Upper lobe of left lung (tissue), 6 donors: ENCODE measurements at regions not wholly inside any gene's neighbourhood (a gene's known extent, or its start where the extent isn't known, plus 50 kb on each side); places are given as distances from the start of the nearest gene placed in this dataset.

Source experiments
- ATAC-seq, 2 donors: fragments of 200-7000 bp; cut with Tn5 transposase; one replicate each; pipeline ENCODE4 v1.9.1; 2022; ENCODE audit warnings: mild to moderate bottlenecking in 2 of 2, moderate library complexity in 2 of 2; ENCODE audit not compliant: low FRiP score in 2 of 2
- DNase-seq, 2 donors: peaks; one replicate each; pipeline ENCODE4 v3.0.0-alpha.2; 2019 to 2020
- H3K27ac ChIP-seq, 4 donors: fragments of 200-600 bp; sonication (generic); one replicate each; pipeline ENCODE4 v1.5.1; 2016 to 2019
- H3K27me3 ChIP-seq, 4 donors: fragments of 200-600 bp; sonication (generic); one replicate each; pipeline ENCODE4 v1.5.1; 2017 to 2019
- H3K36me3 ChIP-seq, 4 donors: fragments of 200-600 bp; sonication (generic); one replicate each; pipeline ENCODE4 v1.5.1; 2016 to 2019
- H3K4me1 ChIP-seq, 4 donors: fragments of 200-600 bp; sonication (generic); one replicate each; pipeline ENCODE4 v1.5.1; 2018 to 2019
- H3K4me3 ChIP-seq, 4 donors: fragments of 200-600 bp; sonication (generic); one replicate each; pipeline ENCODE4 v1.5.1; 2017 to 2019; ENCODE audit warnings: mild to moderate bottlenecking in 2 of 4, moderate library complexity in 1 of 4
- H3K9me3 ChIP-seq, 4 donors: fragments of 200-600 bp; sonication (generic); one replicate each; pipeline ENCODE4 v1.5.1; 2018 to 2019
- EP300 ChIP-seq, 4 donors: sonication (generic); formaldehyde crosslinking; IDR thresholded peaks; one replicate each; pipeline ENCODE4 v1.5.1; 2017; ENCODE audit warnings: antibody characterized with exemption in 4 of 4, control low read depth in 2 of 4
- POLR2A ChIP-seq, 4 donors: fragments of 450-650 bp; IDR thresholded peaks; one replicate each; pipeline ENCODE4 v1.5.1; 2016 to 2017; ENCODE audit warnings: antibody characterized with exemption in 4 of 4, mild to moderate bottlenecking in 2 of 4
- POLR2AphosphoS5 ChIP-seq, 2 donors: sonication (generic); formaldehyde crosslinking; IDR thresholded peaks; one replicate each; pipeline ENCODE4 v1.5.1; 2017; ENCODE audit warnings: antibody characterized with exemption in 2 of 2
- WGBS, 2 donors: methylation state at CpG; one replicate each; pipeline ENCODE4 v1.1.5; 2017 to 2018; 5-methylcytosine and 5-hydroxymethylcytosine counted together
- TF ChIP-seq, protein P1 (sequence below), 6 experiments: fragments of 450-650 bp in 4 of 6; fragments of 200-600 bp in 2 of 6; sonication (generic) in 2 of 6; IDR thresholded peaks; one replicate each; pipeline ENCODE4 v1.5.1; 2016 to 2019; ENCODE audit warnings: antibody characterized with exemption in 6 of 6
- donor health status: DM: no; HTN: no; CAD: no; lungs with moderate emphysema.
- donor health status: DM: no; HTN: yes; CAD: no; lungs with severe emphysema.

DNA sequence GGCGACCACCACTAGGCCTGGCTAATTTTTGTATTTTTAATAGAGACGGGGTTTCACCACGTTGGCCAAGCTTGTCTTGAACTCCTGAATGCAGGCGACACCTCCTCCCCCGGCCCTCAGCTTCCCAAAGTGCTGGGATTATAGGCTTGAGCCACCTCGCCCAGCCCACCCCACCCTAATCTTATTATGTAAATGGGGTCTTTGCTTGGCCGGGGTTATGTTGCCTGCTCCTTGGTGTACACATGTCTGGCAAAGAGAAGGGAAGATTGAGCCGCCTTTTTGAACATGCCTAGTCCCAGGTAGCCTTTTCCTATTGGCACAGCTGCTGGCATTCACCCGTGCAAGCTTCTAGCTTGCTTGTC, 106.8 kb downstream of the KCTD15 start:
- ATAC-seq: no peak
- H3K4me1 ChIP-seq: peaks cover 11 to 29% (median 23%) of the 10 kb centered on the region in 4 donors
- H3K27ac ChIP-seq: peak overlapping the region in 2 of 4 donors; percentile 51 to 85
- TF ChIP-seq EP300 (IDR thresholded peaks at IDR 0.05) (no peak), POLR2A (IDR thresholded peaks at IDR 0.05) (no peak), POLR2AphosphoS5 (IDR thresholded peaks at IDR 0.05) (no peak)
- TF ChIP-seq, protein P1, sequence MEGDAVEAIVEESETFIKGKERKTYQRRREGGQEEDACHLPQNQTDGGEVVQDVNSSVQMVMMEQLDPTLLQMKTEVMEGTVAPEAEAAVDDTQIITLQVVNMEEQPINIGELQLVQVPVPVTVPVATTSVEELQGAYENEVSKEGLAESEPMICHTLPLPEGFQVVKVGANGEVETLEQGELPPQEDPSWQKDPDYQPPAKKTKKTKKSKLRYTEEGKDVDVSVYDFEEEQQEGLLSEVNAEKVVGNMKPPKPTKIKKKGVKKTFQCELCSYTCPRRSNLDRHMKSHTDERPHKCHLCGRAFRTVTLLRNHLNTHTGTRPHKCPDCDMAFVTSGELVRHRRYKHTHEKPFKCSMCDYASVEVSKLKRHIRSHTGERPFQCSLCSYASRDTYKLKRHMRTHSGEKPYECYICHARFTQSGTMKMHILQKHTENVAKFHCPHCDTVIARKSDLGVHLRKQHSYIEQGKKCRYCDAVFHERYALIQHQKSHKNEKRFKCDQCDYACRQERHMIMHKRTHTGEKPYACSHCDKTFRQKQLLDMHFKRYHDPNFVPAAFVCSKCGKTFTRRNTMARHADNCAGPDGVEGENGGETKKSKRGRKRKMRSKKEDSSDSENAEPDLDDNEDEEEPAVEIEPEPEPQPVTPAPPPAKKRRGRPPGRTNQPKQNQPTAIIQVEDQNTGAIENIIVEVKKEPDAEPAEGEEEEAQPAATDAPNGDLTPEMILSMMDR (IDR thresholded peaks at IDR 0.05): no peak
- no peak for DNase-seq
- H3K36me3 ChIP-seq: no peaks in the 10 kb centered on the region
- H3K27me3 ChIP-seq: peaks cover 0 to 7% (median 0%) of the 10 kb centered on the region in 4 donors
- peaks cover 0 to 5% (median 1%) of the 10 kb centered on the region in 4 donors for H3K9me3 ChIP-seq
- WGBS, 2 donors: 86 to 87% methylated on average over 8 of the region's 9 CpGs
- H3K4me3 ChIP-seq: no peak overlapping the region

- DNase-seq (no peak), ATAC-seq (no peak)
- no peaks in the 10 kb centered on the region for H3K36me3 ChIP-seq
- peak overlapping the region in 1 of 4 donors; percentile 51 for H3K4me3 ChIP-seq
- no peaks in the 10 kb centered on the region for H3K9me3 ChIP-seq
- peaks cover 11 to 29% (median 23%) of the 10 kb centered on the region in 4 donors for H3K4me1 ChIP-seq
- peaks cover 0 to 7% (median 0%) of the 10 kb centered on the region in 4 donors for H3K27me3 ChIP-seq
- WGBS, 2 donors: 52 to 70% methylated on average over 6 to 7 of the region's 7 CpGs
- H3K27ac ChIP-seq: peak overlapping the region; percentile 83 to 92 (median 84)
- no peak for TF ChIP-seq EP300 (IDR thresholded peaks at IDR 0.05)
- no peak for TF ChIP-seq POLR2AphosphoS5 (IDR thresholded peaks at IDR 0.05)
- TF ChIP-seq, protein P1 (IDR thresholded peaks at IDR 0.05): no peak
- no peak for TF ChIP-seq POLR2A (IDR thresholded peaks at IDR 0.05)
Observed at GRCh38 chr19:33904681-33905080, 108.0 kb downstream of the KCTD15 start.

GRCh38 chr19:33905473-33905936, 108.8 kb downstream of the KCTD15 start:
- TF ChIP-seq EP300 (IDR thresholded peaks at IDR 0.05) (no peak), POLR2A (IDR thresholded peaks at IDR 0.05) (peak in 1 of 4 donors; percentile 12), POLR2AphosphoS5 (IDR thresholded peaks at IDR 0.05) (peak in 1 of 2 donors; percentile 4)
- Histone ChIP-seq H3K36me3 (no peaks in the 10 kb centered on the region), H3K27ac (peak overlapping the region; percentile 83 to 92 (median 84)), H3K4me3 (peak overlapping the region; percentile 9 to 55 (median 45)), H3K27me3 (peaks cover 0 to 7% (median 0%) of the 10 kb centered on the region in 4 donors), H3K9me3 (no peaks in the 10 kb centered on the region), H3K4me1 (peaks cover 11 to 29% (median 23%) of the 10 kb centered on the region in 4 donors)
- ATAC-seq (peak; percentile 35), DNase-seq (peak in 1 of 2 donors; percentile 72)
- 0 to 3% methylated on average over 3 to 18 of the region's 26 CpGs for WGBS, 2 donors

DNA sequence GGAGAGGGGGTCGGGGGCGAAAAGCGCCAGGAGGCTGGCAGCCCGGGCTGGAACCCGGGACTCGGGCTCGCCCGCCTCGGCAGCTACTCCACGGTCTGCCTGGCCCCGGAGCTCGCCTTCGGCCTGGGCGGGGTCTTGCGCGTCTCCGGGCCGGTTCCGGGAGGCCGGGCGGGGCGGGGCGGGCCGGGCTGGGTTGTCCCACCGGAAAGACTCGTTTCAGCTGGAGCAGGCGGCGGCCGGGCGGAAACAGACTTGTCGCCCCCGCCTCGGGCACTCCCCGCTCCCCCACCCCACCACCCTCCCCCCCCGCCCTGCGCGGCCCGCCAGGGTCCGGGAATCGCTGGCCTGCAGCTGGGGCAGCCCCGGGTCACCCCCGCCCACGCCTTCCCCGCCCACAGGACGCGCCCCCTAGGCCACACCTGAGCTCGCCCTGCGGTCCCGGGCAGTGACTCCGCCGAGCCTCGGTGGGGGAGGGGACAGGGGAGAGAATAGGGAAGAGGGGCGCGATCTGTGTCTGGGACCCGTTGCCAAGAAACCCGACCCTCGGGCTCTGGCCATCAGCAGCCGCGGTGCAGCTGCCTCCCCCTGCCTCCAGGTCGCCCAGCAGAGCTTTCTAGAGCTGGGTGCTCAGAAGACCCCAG, 109.4 kb downstream of the KCTD15 start:
- peak overlapping the region; percentile 9 to 55 (median 45) for H3K4me3 ChIP-seq
- ATAC-seq (peak; percentile 81 to 86), DNase-seq (peak; percentile 82 to 94)
- no peaks in the 10 kb centered on the region for H3K36me3 ChIP-seq
- peak overlapping the region; percentile 83 to 92 (median 84) for H3K27ac ChIP-seq
- TF ChIP-seq POLR2A (IDR thresholded peaks at IDR 0.05) (peak in 2 of 4 donors; percentile 9 to 37), POLR2AphosphoS5 (IDR thresholded peaks at IDR 0.05) (peak; percentile 8 to 46), EP300 (IDR thresholded peaks at IDR 0.05) (no peak)
- TF ChIP-seq, protein P1 (IDR thresholded peaks at IDR 0.05): no peak
- 20% methylated on average over 2 of the region's 60 CpGs; no CpG with 5 or more reads in 1 of the 2 donors for WGBS, 2 donors
- peaks cover 0 to 7% (median 0%) of the 10 kb centered on the region in 4 donors for H3K27me3 ChIP-seq
- H3K9me3 ChIP-seq: no peaks in the 10 kb centered on the region
- peaks cover 7 to 29% (median 23%) of the 10 kb centered on the region in 4 donors for H3K4me1 ChIP-seq

- H3K36me3 ChIP-seq: no peaks in the 10 kb centered on the region
- TF ChIP-seq, protein P1 (IDR thresholded peaks at IDR 0.05): no peak
- TF ChIP-seq POLR2A (IDR thresholded peaks at IDR 0.05): no peak
- TF ChIP-seq EP300 (IDR thresholded peaks at IDR 0.05): no peak
- no peak for TF ChIP-seq POLR2AphosphoS5 (IDR thresholded peaks at IDR 0.05)
- H3K27me3 ChIP-seq: peaks cover 0 to 7% (median 0%) of the 10 kb centered on the region in 4 donors
- no peaks in the 10 kb centered on the region for H3K9me3 ChIP-seq
- peaks cover 7 to 29% (median 23%) of the 10 kb centered on the region in 4 donors for H3K4me1 ChIP-seq
- ATAC-seq (peak; percentile 47 to 49), DNase-seq (peak in 1 of 2 donors; percentile 84)
- H3K27ac ChIP-seq: peak overlapping the region; percentile 83 to 92 (median 84)
- 55% methylated on average over 33 of the region's 59 CpGs; no CpG with 5 or more reads in 1 of the 2 donors for WGBS, 2 donors
- H3K4me3 ChIP-seq: peak overlapping the region in 3 of 4 donors; percentile 39 to 55 (median 51)
Observed at GRCh38 chr19:33906578-33907335, 110.1 kb downstream of the KCTD15 start.
